ENCODE measurements at regions not wholly inside any gene's neighbourhood (a gene's known extent, or its start where the extent isn't known, plus 50 kb on each side); places are given as distances from the start of the nearest gene placed in this dataset.

GRCh38 chr2:19744456-19745199 lies 157.2 kb downstream of the TTC32 start:
- no peak for TF ChIP-seq CTCF (IDR thresholded peaks at IDR 0.05; ENCODE audit: low read depth, low read length, poor library complexity, severe bottlenecking)
- TF ChIP-seq EZH2phosphoT487 (IDR thresholded peaks at IDR 0.05; ENCODE audit: borderline replicate concordance, low read length), result no peak

All from DOHH2 (cell line).